Lower leg skin (tissue), 4 donors: ENCODE measurements at regions not wholly inside any gene's neighbourhood (a gene's known extent, or its start where the extent isn't known, plus 50 kb on each side); places are given as distances from the start of the nearest gene placed in this dataset.
A peak's percentile ranks its signal among the peaks of the same experiment; 100 is the strongest.

Source experiments
- DNase-seq, 2 donors: peaks; one replicate each; pipeline ENCODE4 v3.0.0-alpha.2; 2019; ENCODE audit warnings: low spot score in 2 of 2
- H3K4me3 ChIP-seq: fragments of 200-600 bp; sonication (generic); 2 replicates; pipeline ENCODE4 v1.5.1; 2017; ENCODE audit warnings: mild to moderate bottlenecking, low read depth; ENCODE audit not compliant: poor library complexity, severe bottlenecking
- CTCF ChIP-seq, 3 donors: fragments of 450-650 bp; IDR thresholded peaks; one replicate each; pipeline ENCODE4 v1.5.1; 2016; ENCODE audit warnings: antibody characterized with exemption in 3 of 3, mild to moderate bottlenecking in 3 of 3, moderate library complexity in 2 of 3
- POLR2A ChIP-seq, 2 donors: fragments of 450-650 bp; IDR thresholded peaks; one replicate each; pipeline ENCODE4 v1.6.1; 2016 to 2017; ENCODE audit warnings: antibody characterized with exemption in 2 of 2, mild to moderate bottlenecking in 1 of 2, moderate library complexity in 1 of 2
- WGBS, 2 donors: methylation state at CpG; one replicate each; pipeline ENCODE4 v1.1.5; 2018; 5-methylcytosine and 5-hydroxymethylcytosine counted together
- intact Hi-C: fragments of 100-400 bp; cut with DNase I; formaldehyde crosslinking; loops from one replicate; pipeline ENCODE4 v1.15.0; 2023; ENCODE audit warnings: low total_unique reads

DNA sequence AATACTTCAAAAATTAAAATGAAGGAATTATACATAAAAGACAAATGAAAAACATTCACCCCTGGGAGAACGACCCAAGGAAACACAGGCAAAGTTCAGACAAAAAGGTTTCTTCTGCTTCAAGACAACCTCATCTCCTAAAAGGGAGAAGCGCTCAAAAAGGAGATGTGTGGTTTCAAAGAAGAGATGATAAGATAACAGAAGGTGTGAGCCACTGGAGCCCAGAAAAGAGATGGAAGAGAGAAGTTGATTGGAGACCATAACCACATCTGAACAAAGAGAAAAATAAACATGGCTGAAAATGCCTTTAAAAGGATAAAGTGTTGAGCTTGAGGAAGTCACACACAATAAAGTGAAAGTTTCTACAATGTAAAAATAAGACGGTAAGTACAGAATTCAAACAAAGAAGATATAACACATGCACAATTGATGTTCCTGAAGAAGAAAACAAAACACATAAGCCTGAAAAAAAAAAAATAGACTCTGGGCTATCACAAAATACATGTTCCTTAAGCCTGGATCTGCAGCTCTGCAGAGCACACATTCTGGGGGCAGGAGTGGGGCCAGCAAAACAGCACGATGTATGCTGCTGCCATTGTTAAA is 51.6 kb upstream of the C14orf180 start:
- intact Hi-C loops = no loop called here
- WGBS, 2 donors = 89 to 95% methylated on average over 4 of the region's 4 CpGs
- DNase-seq = no peak
- TF ChIP-seq CTCF (IDR thresholded peaks at IDR 0.05) (no peak), POLR2A (IDR thresholded peaks at IDR 0.05) (no peak)
- H3K4me3 ChIP-seq = no peak overlapping the region

DNA sequence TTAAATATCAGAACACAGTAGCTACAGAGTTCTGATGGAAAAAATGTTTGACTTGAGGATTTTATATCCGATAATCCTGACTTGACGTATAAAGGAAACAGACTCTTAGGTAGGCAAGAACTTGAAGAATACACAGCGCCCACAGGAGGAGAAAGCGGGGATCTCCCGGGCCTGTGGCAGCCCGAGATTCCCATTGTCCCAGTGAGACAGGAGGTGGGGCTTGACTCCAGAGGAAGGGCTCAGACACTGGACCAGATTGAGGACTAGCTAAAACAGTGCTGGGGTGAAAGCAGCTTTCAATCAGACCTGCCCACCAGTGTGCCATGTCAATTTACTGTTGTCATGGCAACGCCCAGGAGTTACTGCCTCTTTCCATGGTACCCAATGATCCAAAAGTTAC is 51.1 kb upstream of the C14orf180 start:
- H3K4me3 ChIP-seq = no peak overlapping the region
- peak in 1 of 2 donors; percentile 53 for DNase-seq
- 85 to 86% methylated on average over 7 of the region's 7 CpGs for WGBS, 2 donors
- TF ChIP-seq CTCF (IDR thresholded peaks at IDR 0.05) = no peak
- TF ChIP-seq POLR2A (IDR thresholded peaks at IDR 0.05) = no peak
- intact Hi-C loops = no loop called here
